GDM1 (cell line): ENCODE measurements at regions not wholly inside any gene's neighbourhood (a gene's known extent, or its start where the extent isn't known, plus 50 kb on each side); places are given as distances from the start of the nearest gene placed in this dataset.

ENCODE experiments used
- DNase-seq: peaks from one replicate; lab custom pipeline; 2025; lab: John Stamatoyannopoulos, UW

- DNase-seq, result no peak
Measured at GRCh38 chr10:10817609-10818008, 200.1 kb upstream of the CELF2 start.

GRCh38 chr10:10818082-10818481 is 199.6 kb upstream of the CELF2 start:
- no peak for DNase-seq

GRCh38 chr10:10819206-10819856 is 198.3 kb upstream of the CELF2 start:
- DNase-seq, result no peak

GRCh38 chr10:10821926-10822325 is 195.7 kb upstream of the CELF2 start:
- no peak for DNase-seq

- no peak for DNase-seq
Measured at GRCh38 chr10:10824591-10825148, 193.0 kb upstream of the CELF2 start.

GRCh38 chr10:10826125-10826524 is 191.5 kb upstream of the CELF2 start:
- DNase-seq, result no peak

- no peak for DNase-seq
Measured at GRCh38 chr10:10828623-10829022, 189.0 kb upstream of the CELF2 start.

- no peak for DNase-seq
Measured at GRCh38 chr10:10829576-10829975, 188.1 kb upstream of the CELF2 start.

GRCh38 chr10:10830293-10830986 is 187.2 kb upstream of the CELF2 start:
- no peak for DNase-seq

- no peak for DNase-seq
Measured at GRCh38 chr10:10831085-10831484, 186.6 kb upstream of the CELF2 start.

GRCh38 chr10:10833955-10834354 is 183.7 kb upstream of the CELF2 start:
- no peak for DNase-seq

GRCh38 chr10:10844251-10844650 is 173.4 kb upstream of the CELF2 start:
- DNase-seq, result no peak

GRCh38 chr10:10845185-10845584 is 172.5 kb upstream of the CELF2 start:
- no peak for DNase-seq

GRCh38 chr10:10845826-10846503 is 171.7 kb upstream of the CELF2 start:
- DNase-seq, result no peak

- DNase-seq, result no peak
Measured at GRCh38 chr10:10846504-10846900, 171.2 kb upstream of the CELF2 start.

- DNase-seq, result no peak
Measured at GRCh38 chr10:10847387-10847786, 170.3 kb upstream of the CELF2 start.

GRCh38 chr10:10848488-10849111 is 169.1 kb upstream of the CELF2 start:
- DNase-seq, result no peak

GRCh38 chr10:10849306-10849705 is 168.4 kb upstream of the CELF2 start:
- DNase-seq, result no peak

- no peak for DNase-seq
Measured at GRCh38 chr10:10850214-10850613, 167.5 kb upstream of the CELF2 start.

- no peak for DNase-seq
Measured at GRCh38 chr10:10852464-10852863, 165.2 kb upstream of the CELF2 start.

- DNase-seq, result no peak
Measured at GRCh38 chr10:10853954-10854353, 163.7 kb upstream of the CELF2 start.

- no peak for DNase-seq
Measured at GRCh38 chr10:10854725-10855124, 162.9 kb upstream of the CELF2 start.
